PFSK-1 (cell line): ENCODE measurements at regions not wholly inside any gene's neighbourhood (a gene's known extent, or its start where the extent isn't known, plus 50 kb on each side); places are given as distances from the start of the nearest gene placed in this dataset.

Experiments used
- FOXP2 ChIP-seq: optimal IDR thresholded peaks from 2 replicates; pipeline ENCODE3; 2011; ENCODE audit warnings: borderline replicate concordance, control low read depth, inconsistent platforms; ENCODE audit not compliant: insufficient read depth; ENCODE audit errors: extremely low read length, extremely low read depth
- POLR2AphosphoS5 ChIP-seq: IDR thresholded peaks from 2 replicates; pipeline ENCODE4 v1.6.1; 2012; ENCODE audit warnings: low read depth, mild to moderate bottlenecking, control low read depth, low read length, moderate library complexity
- SIN3A ChIP-seq: IDR thresholded peaks from 2 replicates; pipeline ENCODE4 v1.6.1; 2012; ENCODE audit warnings: mild to moderate bottlenecking, low read length, moderate library complexity, borderline replicate concordance; ENCODE audit not compliant: insufficient read depth
- TAF1 ChIP-seq: IDR thresholded peaks from 2 replicates; pipeline ENCODE4 v1.6.1; 2012; ENCODE audit warnings: low read length, control low read depth, borderline replicate concordance; ENCODE audit not compliant: insufficient read depth
- TF ChIP-seq, protein P1 (sequence below), 2 experiments: IDR thresholded peaks; 2 replicates each; pipeline versions ENCODE4 v1.6.1 to v1.8.0; 2011 to 2012; ENCODE audit warnings: low read depth in 2 of 2, low read length in 2 of 2, control low read depth in 1 of 2, inconsistent platforms in 1 of 2, mild to moderate bottlenecking in 1 of 2, moderate library complexity in 1 of 2; ENCODE audit not compliant: insufficient read depth in 1 of 2

GRCh38 chr13:67493835-67494234 is 263.7 kb upstream of the PCDH9 start:
- TF ChIP-seq SIN3A: no peak
- no peak for TF ChIP-seq POLR2AphosphoS5
- no peak for TF ChIP-seq TAF1
- TF ChIP-seq, protein P1, sequence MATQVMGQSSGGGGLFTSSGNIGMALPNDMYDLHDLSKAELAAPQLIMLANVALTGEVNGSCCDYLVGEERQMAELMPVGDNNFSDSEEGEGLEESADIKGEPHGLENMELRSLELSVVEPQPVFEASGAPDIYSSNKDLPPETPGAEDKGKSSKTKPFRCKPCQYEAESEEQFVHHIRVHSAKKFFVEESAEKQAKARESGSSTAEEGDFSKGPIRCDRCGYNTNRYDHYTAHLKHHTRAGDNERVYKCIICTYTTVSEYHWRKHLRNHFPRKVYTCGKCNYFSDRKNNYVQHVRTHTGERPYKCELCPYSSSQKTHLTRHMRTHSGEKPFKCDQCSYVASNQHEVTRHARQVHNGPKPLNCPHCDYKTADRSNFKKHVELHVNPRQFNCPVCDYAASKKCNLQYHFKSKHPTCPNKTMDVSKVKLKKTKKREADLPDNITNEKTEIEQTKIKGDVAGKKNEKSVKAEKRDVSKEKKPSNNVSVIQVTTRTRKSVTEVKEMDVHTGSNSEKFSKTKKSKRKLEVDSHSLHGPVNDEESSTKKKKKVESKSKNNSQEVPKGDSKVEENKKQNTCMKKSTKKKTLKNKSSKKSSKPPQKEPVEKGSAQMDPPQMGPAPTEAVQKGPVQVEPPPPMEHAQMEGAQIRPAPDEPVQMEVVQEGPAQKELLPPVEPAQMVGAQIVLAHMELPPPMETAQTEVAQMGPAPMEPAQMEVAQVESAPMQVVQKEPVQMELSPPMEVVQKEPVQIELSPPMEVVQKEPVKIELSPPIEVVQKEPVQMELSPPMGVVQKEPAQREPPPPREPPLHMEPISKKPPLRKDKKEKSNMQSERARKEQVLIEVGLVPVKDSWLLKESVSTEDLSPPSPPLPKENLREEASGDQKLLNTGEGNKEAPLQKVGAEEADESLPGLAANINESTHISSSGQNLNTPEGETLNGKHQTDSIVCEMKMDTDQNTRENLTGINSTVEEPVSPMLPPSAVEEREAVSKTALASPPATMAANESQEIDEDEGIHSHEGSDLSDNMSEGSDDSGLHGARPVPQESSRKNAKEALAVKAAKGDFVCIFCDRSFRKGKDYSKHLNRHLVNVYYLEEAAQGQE (IDR thresholded peaks at IDR 0.05; ENCODE audit: insufficient read depth in 1 of 2, low read depth in 2 of 2, low read length in 2 of 2): no peak

GRCh38 chr13:67489016-67489415 is 258.9 kb upstream of the PCDH9 start:
- no peak for TF ChIP-seq TAF1
- no peak for TF ChIP-seq FOXP2
- TF ChIP-seq, protein P1 (IDR thresholded peaks at IDR 0.05; ENCODE audit: insufficient read depth in 1 of 2, low read depth in 2 of 2, low read length in 2 of 2): no peak
- no peak for TF ChIP-seq SIN3A
- TF ChIP-seq POLR2AphosphoS5: no peak

DNA sequence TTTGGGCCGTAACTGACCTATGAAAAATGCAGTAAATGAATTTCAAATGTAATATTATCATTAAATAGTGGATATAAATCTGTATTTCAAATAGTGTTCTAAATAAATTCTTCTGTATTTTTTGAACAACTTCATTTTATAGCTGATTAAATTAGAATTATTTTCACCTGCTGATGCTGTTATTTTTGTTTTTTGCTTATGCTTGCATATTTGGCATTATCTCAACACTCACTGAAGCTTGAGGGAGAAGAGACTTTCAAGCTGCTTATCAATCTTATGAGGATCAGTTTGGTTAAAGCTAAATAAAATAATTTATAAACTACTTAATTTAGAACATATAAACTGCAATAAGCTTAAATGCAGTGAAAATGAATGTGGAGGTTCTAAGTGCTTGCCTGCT is 251.3 kb upstream of the PCDH9 start:
- TF ChIP-seq POLR2AphosphoS5: no peak
- TF ChIP-seq, protein P1 (IDR thresholded peaks at IDR 0.05; ENCODE audit: insufficient read depth in 1 of 2, low read depth in 2 of 2, low read length in 2 of 2): no peak
- no peak for TF ChIP-seq TAF1
- no peak for TF ChIP-seq FOXP2
- no peak for TF ChIP-seq SIN3A

GRCh38 chr13:67474115-67474514 is 244.0 kb upstream of the PCDH9 start:
- TF ChIP-seq, protein P1 (IDR thresholded peaks at IDR 0.05; ENCODE audit: insufficient read depth in 1 of 2, low read depth in 2 of 2, low read length in 2 of 2): no peak
- TF ChIP-seq TAF1 (no peak), FOXP2 (no peak), POLR2AphosphoS5 (no peak), SIN3A (no peak)

DNA sequence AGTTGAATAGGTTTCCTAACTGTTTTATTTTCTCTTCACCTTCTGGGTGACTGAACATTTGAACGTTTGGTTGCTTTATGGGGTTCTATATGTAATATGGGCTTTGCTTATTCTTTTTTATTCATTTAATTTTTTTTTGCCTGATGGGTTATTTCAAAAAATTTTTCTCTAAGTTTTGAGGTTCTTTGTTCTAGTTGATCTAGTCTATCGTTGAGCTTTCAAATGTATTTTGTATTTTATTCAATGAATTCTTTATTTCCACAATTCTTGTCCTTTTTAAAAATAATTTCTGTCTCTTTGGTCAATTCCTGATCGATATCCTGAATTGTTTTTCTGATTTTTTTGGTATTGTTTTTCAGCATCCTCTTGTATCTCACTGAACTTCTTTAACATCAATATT is 239.5 kb upstream of the PCDH9 start:
- no peak for TF ChIP-seq SIN3A
- TF ChIP-seq TAF1: no peak
- TF ChIP-seq, protein P1 (IDR thresholded peaks at IDR 0.05; ENCODE audit: insufficient read depth in 1 of 2, low read depth in 2 of 2, low read length in 2 of 2): no peak
- TF ChIP-seq FOXP2: no peak
- TF ChIP-seq POLR2AphosphoS5: no peak
